ENCODE measurements at regions not wholly inside any gene's neighbourhood (a gene's known extent, or its start where the extent isn't known, plus 50 kb on each side); places are given as distances from the start of the nearest gene placed in this dataset.

GRCh38 chr20:24730750-24731149, 218.3 kb upstream of the CST7 start:
- no peak for DNase-seq
- no peaks in the 10 kb centered on the region for H3K9me3 ChIP-seq (replicated peaks; ENCODE audit: control insufficient read depth, low read depth, low read length)
- no peak overlapping the region for H3K27ac ChIP-seq (ENCODE audit: low read length)
- H3K4me3 ChIP-seq (ENCODE audit: low read length) = no peak overlapping the region
- H3K27me3 ChIP-seq (ENCODE audit: control insufficient read depth, insufficient read depth, low read length) = no peaks in the 10 kb centered on the region
- H3K36me3 ChIP-seq (ENCODE audit: control insufficient read depth, insufficient read depth, low read length) = no peaks in the 10 kb centered on the region
- no peaks in the 10 kb centered on the region for H3K4me1 ChIP-seq (ENCODE audit: control insufficient read depth, insufficient read depth, low read length)
- 87% methylated on average over 8 of the region's 10 CpGs for WGBS (ENCODE audit: insufficient coverage)

GRCh38 chr20:24731312-24731711, 217.8 kb upstream of the CST7 start:
- Histone ChIP-seq H3K36me3 (ENCODE audit: control insufficient read depth, insufficient read depth, low read length) (no peaks in the 10 kb centered on the region), H3K27ac (ENCODE audit: low read length) (no peak overlapping the region), H3K27me3 (ENCODE audit: control insufficient read depth, insufficient read depth, low read length) (no peaks in the 10 kb centered on the region), H3K4me3 (ENCODE audit: low read length) (no peak overlapping the region), H3K9me3 (replicated peaks; ENCODE audit: control insufficient read depth, low read depth, low read length) (no peaks in the 10 kb centered on the region), H3K4me1 (ENCODE audit: control insufficient read depth, insufficient read depth, low read length) (no peaks in the 10 kb centered on the region)
- no peak for DNase-seq
- WGBS (ENCODE audit: insufficient coverage) = 61% methylated on average over 3 of the region's 10 CpGs

GRCh38 chr20:24732076-24732475, 217.0 kb upstream of the CST7 start:
- Histone ChIP-seq H3K4me1 (ENCODE audit: control insufficient read depth, insufficient read depth, low read length) (no peaks in the 10 kb centered on the region), H3K27me3 (ENCODE audit: control insufficient read depth, insufficient read depth, low read length) (no peaks in the 10 kb centered on the region), H3K4me3 (ENCODE audit: low read length) (no peak overlapping the region), H3K9me3 (replicated peaks; ENCODE audit: control insufficient read depth, low read depth, low read length) (no peaks in the 10 kb centered on the region), H3K36me3 (ENCODE audit: control insufficient read depth, insufficient read depth, low read length) (no peaks in the 10 kb centered on the region), H3K27ac (ENCODE audit: low read length) (no peak overlapping the region)
- WGBS (ENCODE audit: insufficient coverage) = 100% methylated on average over 2 of the region's 5 CpGs
- no peak for DNase-seq

GRCh38 chr20:24732599-24732998, 216.5 kb upstream of the CST7 start:
- no peak overlapping the region for H3K4me3 ChIP-seq (ENCODE audit: low read length)
- H3K27ac ChIP-seq (ENCODE audit: low read length) = no peak overlapping the region
- H3K36me3 ChIP-seq (ENCODE audit: control insufficient read depth, insufficient read depth, low read length) = no peaks in the 10 kb centered on the region
- 84% methylated on average over 4 of the region's 4 CpGs for WGBS (ENCODE audit: insufficient coverage)
- DNase-seq = no peak
- H3K4me1 ChIP-seq (ENCODE audit: control insufficient read depth, insufficient read depth, low read length) = no peaks in the 10 kb centered on the region
- no peaks in the 10 kb centered on the region for H3K9me3 ChIP-seq (replicated peaks; ENCODE audit: control insufficient read depth, low read depth, low read length)
- no peaks in the 10 kb centered on the region for H3K27me3 ChIP-seq (ENCODE audit: control insufficient read depth, insufficient read depth, low read length)

- Histone ChIP-seq H3K27ac (ENCODE audit: low read length) (no peak overlapping the region), H3K27me3 (ENCODE audit: control insufficient read depth, insufficient read depth, low read length) (no peaks in the 10 kb centered on the region), H3K36me3 (ENCODE audit: control insufficient read depth, insufficient read depth, low read length) (no peaks in the 10 kb centered on the region), H3K9me3 (replicated peaks; ENCODE audit: control insufficient read depth, low read depth, low read length) (no peaks in the 10 kb centered on the region), H3K4me1 (ENCODE audit: control insufficient read depth, insufficient read depth, low read length) (no peaks in the 10 kb centered on the region), H3K4me3 (ENCODE audit: low read length) (no peak overlapping the region)
- no peak for DNase-seq
- WGBS (ENCODE audit: insufficient coverage) = no CpG with 5 or more reads among the region's 1 CpG
Observed at GRCh38 chr20:24733416-24733815, 215.7 kb upstream of the CST7 start.

GRCh38 chr20:24734139-24734538, 214.9 kb upstream of the CST7 start:
- DNase-seq = no peak
- Histone ChIP-seq H3K27me3 (ENCODE audit: control insufficient read depth, insufficient read depth, low read length) (no peaks in the 10 kb centered on the region), H3K4me3 (ENCODE audit: low read length) (no peak overlapping the region), H3K36me3 (ENCODE audit: control insufficient read depth, insufficient read depth, low read length) (no peaks in the 10 kb centered on the region), H3K9me3 (replicated peaks; ENCODE audit: control insufficient read depth, low read depth, low read length) (no peaks in the 10 kb centered on the region), H3K27ac (ENCODE audit: low read length) (no peak overlapping the region), H3K4me1 (ENCODE audit: control insufficient read depth, insufficient read depth, low read length) (no peaks in the 10 kb centered on the region)
- WGBS (ENCODE audit: insufficient coverage) = 90% methylated on average over 9 of the region's 10 CpGs

GRCh38 chr20:24735263-24735662, 213.8 kb upstream of the CST7 start:
- Histone ChIP-seq H3K4me1 (ENCODE audit: control insufficient read depth, insufficient read depth, low read length) (no peaks in the 10 kb centered on the region), H3K4me3 (ENCODE audit: low read length) (no peak overlapping the region), H3K27ac (ENCODE audit: low read length) (no peak overlapping the region), H3K9me3 (replicated peaks; ENCODE audit: control insufficient read depth, low read depth, low read length) (no peaks in the 10 kb centered on the region), H3K27me3 (ENCODE audit: control insufficient read depth, insufficient read depth, low read length) (no peaks in the 10 kb centered on the region), H3K36me3 (ENCODE audit: control insufficient read depth, insufficient read depth, low read length) (no peaks in the 10 kb centered on the region)
- no peak for DNase-seq
- 70% methylated on average over 5 of the region's 7 CpGs for WGBS (ENCODE audit: insufficient coverage)

GRCh38 chr20:24736131-24736843, 212.8 kb upstream of the CST7 start:
- no peak for DNase-seq
- no peaks in the 10 kb centered on the region for H3K4me1 ChIP-seq (ENCODE audit: control insufficient read depth, insufficient read depth, low read length)
- H3K4me3 ChIP-seq (ENCODE audit: low read length) = no peak overlapping the region
- H3K27ac ChIP-seq (ENCODE audit: low read length) = no peak overlapping the region
- no peaks in the 10 kb centered on the region for H3K9me3 ChIP-seq (replicated peaks; ENCODE audit: control insufficient read depth, low read depth, low read length)
- WGBS (ENCODE audit: insufficient coverage) = 47% methylated on average over 3 of the region's 10 CpGs
- no peaks in the 10 kb centered on the region for H3K36me3 ChIP-seq (ENCODE audit: control insufficient read depth, insufficient read depth, low read length)
- H3K27me3 ChIP-seq (ENCODE audit: control insufficient read depth, insufficient read depth, low read length) = no peaks in the 10 kb centered on the region

- H3K4me1 ChIP-seq (ENCODE audit: control insufficient read depth, insufficient read depth, low read length) = no peaks in the 10 kb centered on the region
Observed at GRCh38 chr20:24736844-24737211, 212.2 kb upstream of the CST7 start.

GRCh38 chr20:24737212-24737850, 211.7 kb upstream of the CST7 start:
- Histone ChIP-seq H3K27ac (ENCODE audit: low read length) (no peak overlapping the region), H3K9me3 (replicated peaks; ENCODE audit: control insufficient read depth, low read depth, low read length) (no peaks in the 10 kb centered on the region), H3K27me3 (ENCODE audit: control insufficient read depth, insufficient read depth, low read length) (no peaks in the 10 kb centered on the region), H3K36me3 (ENCODE audit: control insufficient read depth, insufficient read depth, low read length) (no peaks in the 10 kb centered on the region), H3K4me3 (ENCODE audit: low read length) (no peak overlapping the region), H3K4me1 (ENCODE audit: control insufficient read depth, insufficient read depth, low read length) (no peaks in the 10 kb centered on the region)
- DNase-seq = no peak
- WGBS (ENCODE audit: insufficient coverage) = 84% methylated on average over 9 of the region's 10 CpGs

More at GRCh38 chr20:24736844-24737211, 212.2 kb upstream of the CST7 start:
- no peak for DNase-seq
- no peaks in the 10 kb centered on the region for H3K36me3 ChIP-seq (ENCODE audit: control insufficient read depth, insufficient read depth, low read length)
- H3K4me3 ChIP-seq (ENCODE audit: low read length) = no peak overlapping the region
- no peaks in the 10 kb centered on the region for H3K27me3 ChIP-seq (ENCODE audit: control insufficient read depth, insufficient read depth, low read length)
- H3K9me3 ChIP-seq (replicated peaks; ENCODE audit: control insufficient read depth, low read depth, low read length) = no peaks in the 10 kb centered on the region
- H3K27ac ChIP-seq (ENCODE audit: low read length) = no peak overlapping the region
- WGBS (ENCODE audit: insufficient coverage) = 90% methylated on average over 5 of the region's 5 CpGs
